ENCODE measurements at regions not wholly inside any gene's neighbourhood (a gene's known extent, or its start where the extent isn't known, plus 50 kb on each side); places are given as distances from the start of the nearest gene placed in this dataset.

- no peaks in the 10 kb centered on the region for H4K20me1 ChIP-seq (ENCODE audit: control insufficient read depth, insufficient read depth, low read depth, low read length)
- H3K9me3 ChIP-seq (ENCODE audit: control insufficient read depth, insufficient read depth, low read length): no peaks in the 10 kb centered on the region
- no peaks in the 10 kb centered on the region for H3K27me3 ChIP-seq (ENCODE audit: control insufficient read depth, low read length)
Observed at GRCh38 chr1:213415691-213416380, 364.8 kb downstream of the RPS6KC1 start.

GRCh38 chr1:213416461-213417224 lies 365.6 kb downstream of the RPS6KC1 start:
- Histone ChIP-seq H3K4me2 (ENCODE audit: low read length) (no peak overlapping the region), H3K79me2 (ENCODE audit: control insufficient read depth, low read length) (no peaks in the 10 kb centered on the region), H3K9me2 (replicated peaks; ENCODE audit: control insufficient read depth, low read length) (no peaks in the 10 kb centered on the region), H3K36me3 (ENCODE audit: control insufficient read depth, low read length) (no peaks in the 10 kb centered on the region), H3K27me3 (ENCODE audit: control insufficient read depth, low read length) (no peaks in the 10 kb centered on the region), H3K27ac (ENCODE audit: low read depth, low read length) (no peak overlapping the region), H4K20me1 (ENCODE audit: control insufficient read depth, insufficient read depth, low read depth, low read length) (no peaks in the 10 kb centered on the region), H3K9me3 (ENCODE audit: control insufficient read depth, insufficient read depth, low read length) (no peaks in the 10 kb centered on the region), H3K4me3 (ENCODE audit: low read length) (no peak overlapping the region), H3F3A (ENCODE audit: control insufficient read depth, insufficient read depth) (no peaks in the 10 kb centered on the region), H3K4me1 (ENCODE audit: control insufficient read depth, low read length) (no peaks in the 10 kb centered on the region)
- TF ChIP-seq CTCF (IDR thresholded peaks at IDR 0.05; ENCODE audit: low read depth, low read length, poor library complexity, severe bottlenecking) (no peak), EZH2phosphoT487 (IDR thresholded peaks at IDR 0.05; ENCODE audit: borderline replicate concordance, low read length) (no peak)

More at GRCh38 chr1:213415691-213416380, 364.8 kb downstream of the RPS6KC1 start:
- no peaks in the 10 kb centered on the region for H3K79me2 ChIP-seq (ENCODE audit: control insufficient read depth, low read length)
- H3K36me3 ChIP-seq (ENCODE audit: control insufficient read depth, low read length): no peaks in the 10 kb centered on the region
- H3K4me1 ChIP-seq (ENCODE audit: control insufficient read depth, low read length): no peaks in the 10 kb centered on the region
- H3K27ac ChIP-seq (ENCODE audit: low read depth, low read length): no peak overlapping the region
- H3K4me3 ChIP-seq (ENCODE audit: low read length): no peak overlapping the region
- no peaks in the 10 kb centered on the region for H3F3A ChIP-seq (ENCODE audit: control insufficient read depth, insufficient read depth)
- no peaks in the 10 kb centered on the region for H3K9me2 ChIP-seq (replicated peaks; ENCODE audit: control insufficient read depth, low read length)
- no peak overlapping the region for H3K4me2 ChIP-seq (ENCODE audit: low read length)
- TF ChIP-seq CTCF (IDR thresholded peaks at IDR 0.05; ENCODE audit: low read depth, low read length, poor library complexity, severe bottlenecking) (no peak), EZH2phosphoT487 (IDR thresholded peaks at IDR 0.05; ENCODE audit: borderline replicate concordance, low read length) (no peak)

GRCh38 chr1:213417225-213417820 lies 366.3 kb downstream of the RPS6KC1 start:
- Histone ChIP-seq H3K27ac (ENCODE audit: low read depth, low read length) (no peak overlapping the region), H3K4me2 (ENCODE audit: low read length) (no peak overlapping the region), H3K4me3 (ENCODE audit: low read length) (no peak overlapping the region), H4K20me1 (ENCODE audit: control insufficient read depth, insufficient read depth, low read depth, low read length) (no peaks in the 10 kb centered on the region), H3K9me2 (replicated peaks; ENCODE audit: control insufficient read depth, low read length) (no peaks in the 10 kb centered on the region), H3K9me3 (ENCODE audit: control insufficient read depth, insufficient read depth, low read length) (no peaks in the 10 kb centered on the region), H3K27me3 (ENCODE audit: control insufficient read depth, low read length) (no peaks in the 10 kb centered on the region), H3K4me1 (ENCODE audit: control insufficient read depth, low read length) (no peaks in the 10 kb centered on the region), H3F3A (ENCODE audit: control insufficient read depth, insufficient read depth) (no peaks in the 10 kb centered on the region), H3K36me3 (ENCODE audit: control insufficient read depth, low read length) (no peaks in the 10 kb centered on the region), H3K79me2 (ENCODE audit: control insufficient read depth, low read length) (no peaks in the 10 kb centered on the region)
- no peak for TF ChIP-seq CTCF (IDR thresholded peaks at IDR 0.05; ENCODE audit: low read depth, low read length, poor library complexity, severe bottlenecking)
